22Rv1 (cell line): ENCODE measurements at regions not wholly inside any gene's neighbourhood (a gene's known extent, or its start where the extent isn't known, plus 50 kb on each side); places are given as distances from the start of the nearest gene placed in this dataset.

ENCODE experiments used
- ZFX ChIP-seq: fragments of 450-650 bp; IDR thresholded peaks from 2 replicates; pipeline ENCODE4 v1.6.1; 2017; ENCODE audit warnings: antibody characterized with exemption, borderline replicate concordance
- TF ChIP-seq, protein P1 (sequence below): fragments of 450-650 bp; IDR thresholded peaks from 2 replicates; pipeline ENCODE4 v1.5.1; 2017; ENCODE audit warnings: mild to moderate bottlenecking

DNA sequence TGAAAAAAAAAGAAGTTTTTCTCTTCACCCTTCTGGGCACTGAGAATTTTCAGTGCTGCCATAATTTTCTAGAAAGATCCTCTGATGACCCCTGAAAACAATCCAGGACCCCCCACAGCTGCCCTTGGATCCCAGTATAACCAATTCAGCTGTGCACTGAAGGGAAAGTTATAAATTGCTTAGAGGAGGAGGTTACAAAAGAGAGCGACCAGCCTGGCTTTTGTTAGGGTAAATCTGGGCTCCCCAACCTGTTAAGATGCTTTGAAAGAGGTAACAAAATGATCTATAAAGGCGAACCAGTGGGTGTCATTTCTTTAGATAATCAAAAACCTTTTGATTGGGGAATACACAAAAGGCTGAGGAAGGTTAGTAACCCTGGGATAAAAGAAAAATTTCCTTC lies 407.9 kb upstream of the ATP11B start:
- TF ChIP-seq, protein P1, sequence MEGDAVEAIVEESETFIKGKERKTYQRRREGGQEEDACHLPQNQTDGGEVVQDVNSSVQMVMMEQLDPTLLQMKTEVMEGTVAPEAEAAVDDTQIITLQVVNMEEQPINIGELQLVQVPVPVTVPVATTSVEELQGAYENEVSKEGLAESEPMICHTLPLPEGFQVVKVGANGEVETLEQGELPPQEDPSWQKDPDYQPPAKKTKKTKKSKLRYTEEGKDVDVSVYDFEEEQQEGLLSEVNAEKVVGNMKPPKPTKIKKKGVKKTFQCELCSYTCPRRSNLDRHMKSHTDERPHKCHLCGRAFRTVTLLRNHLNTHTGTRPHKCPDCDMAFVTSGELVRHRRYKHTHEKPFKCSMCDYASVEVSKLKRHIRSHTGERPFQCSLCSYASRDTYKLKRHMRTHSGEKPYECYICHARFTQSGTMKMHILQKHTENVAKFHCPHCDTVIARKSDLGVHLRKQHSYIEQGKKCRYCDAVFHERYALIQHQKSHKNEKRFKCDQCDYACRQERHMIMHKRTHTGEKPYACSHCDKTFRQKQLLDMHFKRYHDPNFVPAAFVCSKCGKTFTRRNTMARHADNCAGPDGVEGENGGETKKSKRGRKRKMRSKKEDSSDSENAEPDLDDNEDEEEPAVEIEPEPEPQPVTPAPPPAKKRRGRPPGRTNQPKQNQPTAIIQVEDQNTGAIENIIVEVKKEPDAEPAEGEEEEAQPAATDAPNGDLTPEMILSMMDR: no peak
- TF ChIP-seq ZFX: no peak
